Activated T-cell treated with anti-CD3 and anti-CD28 coated beads, Interleukin-2, amount 50 U/mL, for 4 hours (primary cell): ENCODE measurements at regions not wholly inside any gene's neighbourhood (a gene's known extent, or its start where the extent isn't known, plus 50 kb on each side); places are given as distances from the start of the nearest gene placed in this dataset.

Experiments used
- ATAC-seq, 2 donors: fragments of 200-7000 bp; cut with Tn5 transposase; one replicate each; pipeline ENCODE4 v1.10.0; 2021
- DNase-seq: peaks from one replicate; pipeline ENCODE4 v3.0.0-alpha.2; 2020
- H3K27me3 Mint-ChIP-seq: one replicate; pipeline ENCODE4 v1.8.0; 2021; ENCODE audit warnings: low read depth, mixed read lengths
- H3K36me3 Mint-ChIP-seq: one replicate; pipeline ENCODE4 v1.8.0; 2022; ENCODE audit warnings: mixed read lengths; ENCODE audit not compliant: insufficient read depth
- H3K4me1 Mint-ChIP-seq: one replicate; pipeline ENCODE4 v1.8.0; 2021; ENCODE audit warnings: low read depth, mixed read lengths
- H3K4me3 Mint-ChIP-seq: one replicate; pipeline ENCODE4 v1.8.0; 2021; ENCODE audit warnings: mild to moderate bottlenecking, moderate library complexity, mixed read lengths
- H3K9me3 Mint-ChIP-seq: one replicate; pipeline ENCODE4 v1.8.0; 2021; ENCODE audit warnings: mixed read lengths

GRCh38 chr1:230548357-230548756, 93.9 kb upstream of the COG2 start:
- H3K9me3 Mint-ChIP-seq, result no peaks in the 10 kb centered on the region
- no peak for DNase-seq
- H3K27me3 Mint-ChIP-seq, result peaks cover 17% of the 10 kb centered on the region
- no peak overlapping the region for H3K4me3 Mint-ChIP-seq
- H3K4me1 Mint-ChIP-seq, result no peaks in the 10 kb centered on the region
- ATAC-seq, result no peak
- no peaks in the 10 kb centered on the region for H3K36me3 Mint-ChIP-seq

GRCh38 chr1:230545181-230545580, 97.1 kb upstream of the COG2 start:
- Mint-ChIP-seq H3K27me3 (peaks cover 7% of the 10 kb centered on the region), H3K4me1 (no peaks in the 10 kb centered on the region), H3K4me3 (no peak overlapping the region), H3K36me3 (no peaks in the 10 kb centered on the region), H3K9me3 (no peaks in the 10 kb centered on the region)
- ATAC-seq, result no peak
- DNase-seq, result no peak

- Mint-ChIP-seq H3K9me3 (no peaks in the 10 kb centered on the region), H3K27me3 (peaks cover 7% of the 10 kb centered on the region)
Measured at GRCh38 chr1:230544758-230545157, 97.5 kb upstream of the COG2 start.

GRCh38 chr1:230543085-230543484, 99.2 kb upstream of the COG2 start:
- Mint-ChIP-seq H3K4me3 (no peak overlapping the region), H3K4me1 (no peaks in the 10 kb centered on the region), H3K27me3 (peaks cover 4% of the 10 kb centered on the region), H3K9me3 (no peaks in the 10 kb centered on the region), H3K36me3 (no peaks in the 10 kb centered on the region)
- DNase-seq (no peak), ATAC-seq (no peak)

More at GRCh38 chr1:230544758-230545157, 97.5 kb upstream of the COG2 start:
- Mint-ChIP-seq H3K4me1 (no peaks in the 10 kb centered on the region), H3K4me3 (no peak overlapping the region), H3K36me3 (no peaks in the 10 kb centered on the region)
- DNase-seq (no peak), ATAC-seq (no peak)

GRCh38 chr1:230542681-230543080, 99.6 kb upstream of the COG2 start:
- Mint-ChIP-seq H3K9me3 (no peaks in the 10 kb centered on the region), H3K4me3 (no peak overlapping the region)

GRCh38 chr1:230542054-230542453, 100.2 kb upstream of the COG2 start:
- H3K27me3 Mint-ChIP-seq, result peaks cover 4% of the 10 kb centered on the region
- no peaks in the 10 kb centered on the region for H3K9me3 Mint-ChIP-seq
- H3K36me3 Mint-ChIP-seq, result no peaks in the 10 kb centered on the region
- H3K4me1 Mint-ChIP-seq, result no peaks in the 10 kb centered on the region
- peak; percentile 84 to 96 for ATAC-seq
- H3K4me3 Mint-ChIP-seq, result no peak overlapping the region
- no peak for DNase-seq

More at GRCh38 chr1:230542681-230543080, 99.6 kb upstream of the COG2 start:
- DNase-seq, result no peak
- no peaks in the 10 kb centered on the region for H3K4me1 Mint-ChIP-seq
- no peaks in the 10 kb centered on the region for H3K36me3 Mint-ChIP-seq
- peaks cover 4% of the 10 kb centered on the region for H3K27me3 Mint-ChIP-seq
- ATAC-seq, result no peak

- no peaks in the 10 kb centered on the region for H3K9me3 Mint-ChIP-seq
- DNase-seq (no peak), ATAC-seq (no peak)
- H3K4me3 Mint-ChIP-seq, result no peak overlapping the region
- peaks cover 2% of the 10 kb centered on the region for H3K27me3 Mint-ChIP-seq
- H3K4me1 Mint-ChIP-seq, result no peaks in the 10 kb centered on the region
- H3K36me3 Mint-ChIP-seq, result no peaks in the 10 kb centered on the region
Measured at GRCh38 chr1:230541306-230541705, 101.0 kb upstream of the COG2 start.

- ATAC-seq, result no peak
- H3K4me1 Mint-ChIP-seq, result no peaks in the 10 kb centered on the region
- no peak for DNase-seq
- H3K9me3 Mint-ChIP-seq, result no peaks in the 10 kb centered on the region
- H3K36me3 Mint-ChIP-seq, result no peaks in the 10 kb centered on the region
- H3K27me3 Mint-ChIP-seq, result peaks cover 2% of the 10 kb centered on the region
- H3K4me3 Mint-ChIP-seq, result no peak overlapping the region
Measured at GRCh38 chr1:230540421-230541155, 101.7 kb upstream of the COG2 start.

- Mint-ChIP-seq H3K9me3 (peaks cover 11% of the 10 kb centered on the region), H3K27me3 (peaks cover 2% of the 10 kb centered on the region), H3K4me1 (no peaks in the 10 kb centered on the region), H3K36me3 (no peaks in the 10 kb centered on the region), H3K4me3 (no peak overlapping the region)
- ATAC-seq (no peak), DNase-seq (no peak)
Measured at GRCh38 chr1:230537456-230537855, 104.8 kb upstream of the COG2 start.

- DNase-seq (no peak), ATAC-seq (no peak)
- peaks cover 11% of the 10 kb centered on the region for H3K9me3 Mint-ChIP-seq
- peaks cover 2% of the 10 kb centered on the region for H3K27me3 Mint-ChIP-seq
- no peak overlapping the region for H3K4me3 Mint-ChIP-seq
- no peaks in the 10 kb centered on the region for H3K4me1 Mint-ChIP-seq
- no peaks in the 10 kb centered on the region for H3K36me3 Mint-ChIP-seq
Measured at GRCh38 chr1:230536641-230537155, 105.6 kb upstream of the COG2 start.

- Mint-ChIP-seq H3K36me3 (no peaks in the 10 kb centered on the region), H3K4me1 (no peaks in the 10 kb centered on the region), H3K4me3 (no peak overlapping the region), H3K9me3 (peaks cover 11% of the 10 kb centered on the region), H3K27me3 (no peaks in the 10 kb centered on the region)
- DNase-seq, result no peak
- no peak for ATAC-seq
Measured at GRCh38 chr1:230534224-230534623, 108.1 kb upstream of the COG2 start.

- peaks cover 11% of the 10 kb centered on the region for H3K9me3 Mint-ChIP-seq
- ATAC-seq (no peak), DNase-seq (no peak)
- H3K36me3 Mint-ChIP-seq, result no peaks in the 10 kb centered on the region
- H3K4me3 Mint-ChIP-seq, result no peak overlapping the region
- peaks cover 9% of the 10 kb centered on the region for H3K27me3 Mint-ChIP-seq
- no peaks in the 10 kb centered on the region for H3K4me1 Mint-ChIP-seq
Measured at GRCh38 chr1:230531103-230531502, 105.0 kb upstream of the PGBD5 start.

GRCh38 chr1:230519246-230519645, 93.1 kb upstream of the PGBD5 start:
- Mint-ChIP-seq H3K4me1 (no peaks in the 10 kb centered on the region), H3K27me3 (peaks cover 24% of the 10 kb centered on the region), H3K9me3 (no peaks in the 10 kb centered on the region), H3K4me3 (no peak overlapping the region), H3K36me3 (no peaks in the 10 kb centered on the region)
- ATAC-seq (no peak), DNase-seq (no peak)

GRCh38 chr1:230518511-230518910, 92.4 kb upstream of the PGBD5 start:
- H3K4me1 Mint-ChIP-seq, result no peaks in the 10 kb centered on the region
- H3K4me3 Mint-ChIP-seq, result no peak overlapping the region
- no peak for ATAC-seq
- no peak for DNase-seq
- H3K36me3 Mint-ChIP-seq, result no peaks in the 10 kb centered on the region
- no peaks in the 10 kb centered on the region for H3K9me3 Mint-ChIP-seq
- H3K27me3 Mint-ChIP-seq, result peaks cover 23% of the 10 kb centered on the region

GRCh38 chr1:230517786-230518185, 91.7 kb upstream of the PGBD5 start:
- DNase-seq, result no peak
- H3K27me3 Mint-ChIP-seq, result peaks cover 19% of the 10 kb centered on the region
- no peaks in the 10 kb centered on the region for H3K9me3 Mint-ChIP-seq
- ATAC-seq, result no peak
- no peaks in the 10 kb centered on the region for H3K4me1 Mint-ChIP-seq
- H3K4me3 Mint-ChIP-seq, result no peak overlapping the region
- no peaks in the 10 kb centered on the region for H3K36me3 Mint-ChIP-seq
